PC-9 (cell line): ENCODE measurements at regions not wholly inside any gene's neighbourhood (a gene's known extent, or its start where the extent isn't known, plus 50 kb on each side); places are given as distances from the start of the nearest gene placed in this dataset.

ENCODE experiments used
- BruUV-seq: library from RNA; stranded (reverse); fragments of 400-500 nt; replicated peaks from 2 replicates; lab custom pipeline; 2021; lab: Mats Ljungman, UMichigan
- CTCF ChIA-PET: fragments of 300-600 bp; sonication (Branson Sonifier 250); formaldehyde crosslinking; loops from one replicate; lab custom pipeline; 2022; ENCODE audit warnings: antibody characterized with exemption; lab: Charles Lee
- POLR2A ChIA-PET: fragments of 300-600 bp; sonication (Branson Sonifier 250); formaldehyde crosslinking; loops from one replicate; lab custom pipeline; 2022; ENCODE audit warnings: antibody characterized with exemption; ENCODE audit not compliant: unreplicated experiment; lab: Charles Lee
- DNase-seq, 2 experiments: peaks; one replicate each; pipeline versions ENCODE4 v3.0.0 to v3.0.0-alpha.2; 2015 to 2022; ENCODE audit warnings: mixed read lengths in 1 of 2
- H2AFZ ChIP-seq: fragments of 200-600 bp; sonication (generic); 2 replicates; pipeline ENCODE4 v1.8.1; 2017; ENCODE audit warnings: antibody characterized with exemption
- H3F3A ChIP-seq: fragments of 200-600 bp; sonication (generic); 2 replicates; pipeline ENCODE4 v1.8.1; 2017; ENCODE audit warnings: antibody characterized with exemption, mild to moderate bottlenecking, low read depth; ENCODE audit not compliant: insufficient read depth
- H3K27ac ChIP-seq: fragments of 200-600 bp; sonication (generic); 2 replicates; pipeline ENCODE4 v1.6.1; 2016; ENCODE audit warnings: mixed run types
- H3K27me3 ChIP-seq: fragments of 200-600 bp; sonication (generic); 2 replicates; pipeline ENCODE4 v1.6.1; 2016; ENCODE audit warnings: low read depth, mixed run types; ENCODE audit not compliant: insufficient read depth
- H3K36me3 ChIP-seq: fragments of 200-600 bp; sonication (generic); 2 replicates; pipeline ENCODE4 v1.6.1; 2016; ENCODE audit warnings: low read depth, mixed run types
- H3K4me1 ChIP-seq: fragments of 200-600 bp; sonication (generic); replicated peaks from 2 replicates; pipeline ENCODE4 v1.6.1; 2016; ENCODE audit warnings: mixed run types; ENCODE audit not compliant: insufficient read depth
- H3K4me2 ChIP-seq: fragments of 200-600 bp; sonication (generic); 2 replicates; pipeline ENCODE4 v1.6.1; 2017; ENCODE audit warnings: mixed run types
- H3K4me3 ChIP-seq: fragments of 200-600 bp; sonication (generic); 2 replicates; pipeline ENCODE4 v1.6.1; 2016; ENCODE audit warnings: mixed run types
- H3K79me2 ChIP-seq: fragments of 200-600 bp; sonication (generic); 2 replicates; pipeline ENCODE4 v1.6.1; 2017; ENCODE audit warnings: low read depth, mixed run types
- H3K9me2 ChIP-seq: fragments of 200-600 bp; sonication (generic); 2 replicates; pipeline ENCODE4 v1.8.1; 2017; ENCODE audit warnings: mild to moderate bottlenecking; ENCODE audit not compliant: insufficient read depth
- H3K9me3 ChIP-seq: fragments of 200-600 bp; sonication (generic); 2 replicates; pipeline ENCODE4 v1.8.1; 2016; ENCODE audit warnings: low read depth; ENCODE audit not compliant: insufficient read depth
- H4K20me1 ChIP-seq: fragments of 200-600 bp; sonication (generic); 2 replicates; pipeline ENCODE4 v1.8.1; 2017; ENCODE audit not compliant: insufficient read depth
- EZH2 ChIP-seq: fragments of 200-600 bp; sonication (generic); IDR thresholded peaks from 2 replicates; pipeline ENCODE4 v1.8.0; 2017; ENCODE audit warnings: antibody characterized with exemption, low read depth
- intact Hi-C: fragments of 100-400 bp; cut with micrococcal nuclease; formaldehyde crosslinking; loops from one replicate; pipeline ENCODE4 v1.10.0; 2022; ENCODE audit not compliant: unreplicated experiment
- TF ChIP-seq, protein P1 (sequence below): fragments of 200-600 bp; sonication (generic); conservative IDR thresholded peaks from 2 replicates; pipeline ENCODE4 v1.6.1; 2017; ENCODE audit warnings: mixed run types, antibody characterized with exemption, mild to moderate bottlenecking, moderate library complexity

DNA sequence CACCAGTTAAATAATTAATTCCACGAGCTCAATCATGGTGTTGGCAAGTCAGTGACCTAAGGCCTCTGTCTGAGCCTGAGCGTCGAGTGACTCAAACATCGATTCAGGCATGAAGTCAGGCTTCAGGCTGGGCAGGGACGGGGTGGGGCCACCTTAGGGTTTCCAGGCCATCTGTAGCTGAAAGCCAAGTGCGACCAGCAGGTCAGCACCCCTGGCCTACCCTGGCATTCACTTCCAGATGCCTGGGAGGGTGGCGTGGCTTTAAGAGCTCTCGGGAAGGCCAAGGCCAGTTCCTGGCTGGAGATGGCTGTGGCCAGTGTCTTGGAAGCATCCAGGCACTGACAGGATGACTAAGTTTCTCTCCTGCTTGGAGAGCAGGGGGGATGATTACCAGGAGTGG lies 113.4 kb downstream of the DACT2 start:
- H3F3A ChIP-seq = no peaks in the 10 kb centered on the region
- H3K4me1 ChIP-seq = no peaks in the 10 kb centered on the region
- H3K4me3 ChIP-seq = no peak overlapping the region
- no peak overlapping the region for H3K27ac ChIP-seq
- intact Hi-C loops = no loop called here
- no peak overlapping the region for H2AFZ ChIP-seq
- H3K9me3 ChIP-seq = no peaks in the 10 kb centered on the region
- no peaks in the 10 kb centered on the region for H3K36me3 ChIP-seq
- no peaks in the 10 kb centered on the region for H3K9me2 ChIP-seq
- no peaks in the 10 kb centered on the region for H4K20me1 ChIP-seq
- TF ChIP-seq EZH2 = no peak
- no peak for DNase-seq
- H3K79me2 ChIP-seq = no peaks in the 10 kb centered on the region
- CTCF ChIA-PET = no interaction called here
- BruUV-seq = no TSS peak
- POLR2A ChIA-PET = no interaction called here
- H3K27me3 ChIP-seq = peaks cover 94% of the 10 kb centered on the region
- H3K4me2 ChIP-seq = no peak overlapping the region

DNA sequence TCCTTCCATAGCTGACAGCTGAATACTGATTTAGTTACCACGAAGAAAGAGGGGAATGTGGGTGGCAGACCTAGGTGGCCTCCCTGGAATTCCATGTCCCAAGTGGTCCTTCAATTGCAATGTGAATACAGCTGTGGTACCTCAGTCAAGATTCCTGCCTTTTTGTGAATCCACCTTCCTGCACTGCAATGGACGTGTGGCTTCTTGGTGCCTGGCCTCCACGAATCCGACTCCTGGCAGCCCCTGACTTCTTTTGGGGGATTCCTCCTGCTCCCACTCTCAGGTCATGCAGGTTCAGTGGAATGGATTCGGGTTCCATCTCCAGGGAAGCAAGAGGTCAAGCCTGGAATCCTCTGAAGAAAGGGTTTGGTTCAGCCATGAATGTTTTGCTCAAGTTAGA lies 117.8 kb downstream of the DACT2 start:
- Histone ChIP-seq H2AFZ (no peak overlapping the region), H3K27ac (no peak overlapping the region), H3K9me3 (no peaks in the 10 kb centered on the region), H3K9me2 (no peaks in the 10 kb centered on the region), H3K4me3 (no peak overlapping the region), H3K36me3 (no peaks in the 10 kb centered on the region), H3K79me2 (no peaks in the 10 kb centered on the region), H3K4me1 (no peaks in the 10 kb centered on the region), H3K27me3 (peaks cover 93% of the 10 kb centered on the region), H3F3A (no peaks in the 10 kb centered on the region), H4K20me1 (no peaks in the 10 kb centered on the region), H3K4me2 (no peak overlapping the region)
- DNase-seq = no peak
- ChIA-PET POLR2A (no interaction called here), CTCF (no interaction called here)
- no TSS peak for BruUV-seq
- intact Hi-C loops = no loop called here
- no peak for TF ChIP-seq EZH2

GRCh38 chr6:168201383-168201782 lies 118.2 kb downstream of the DACT2 start:
- Histone ChIP-seq H3K9me2 (no peaks in the 10 kb centered on the region), H2AFZ (no peak overlapping the region), H3K27ac (no peak overlapping the region), H3K4me2 (no peak overlapping the region), H3K79me2 (no peaks in the 10 kb centered on the region), H3K27me3 (peaks cover 93% of the 10 kb centered on the region), H3K36me3 (no peaks in the 10 kb centered on the region), H3K4me3 (no peak overlapping the region), H3K4me1 (no peaks in the 10 kb centered on the region), H4K20me1 (no peaks in the 10 kb centered on the region), H3K9me3 (no peaks in the 10 kb centered on the region), H3F3A (no peaks in the 10 kb centered on the region)
- TF ChIP-seq, protein P1, sequence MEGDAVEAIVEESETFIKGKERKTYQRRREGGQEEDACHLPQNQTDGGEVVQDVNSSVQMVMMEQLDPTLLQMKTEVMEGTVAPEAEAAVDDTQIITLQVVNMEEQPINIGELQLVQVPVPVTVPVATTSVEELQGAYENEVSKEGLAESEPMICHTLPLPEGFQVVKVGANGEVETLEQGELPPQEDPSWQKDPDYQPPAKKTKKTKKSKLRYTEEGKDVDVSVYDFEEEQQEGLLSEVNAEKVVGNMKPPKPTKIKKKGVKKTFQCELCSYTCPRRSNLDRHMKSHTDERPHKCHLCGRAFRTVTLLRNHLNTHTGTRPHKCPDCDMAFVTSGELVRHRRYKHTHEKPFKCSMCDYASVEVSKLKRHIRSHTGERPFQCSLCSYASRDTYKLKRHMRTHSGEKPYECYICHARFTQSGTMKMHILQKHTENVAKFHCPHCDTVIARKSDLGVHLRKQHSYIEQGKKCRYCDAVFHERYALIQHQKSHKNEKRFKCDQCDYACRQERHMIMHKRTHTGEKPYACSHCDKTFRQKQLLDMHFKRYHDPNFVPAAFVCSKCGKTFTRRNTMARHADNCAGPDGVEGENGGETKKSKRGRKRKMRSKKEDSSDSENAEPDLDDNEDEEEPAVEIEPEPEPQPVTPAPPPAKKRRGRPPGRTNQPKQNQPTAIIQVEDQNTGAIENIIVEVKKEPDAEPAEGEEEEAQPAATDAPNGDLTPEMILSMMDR = no peak; the same call in 1 of the 2 replicates
- TF ChIP-seq EZH2 = no peak
- CTCF ChIA-PET = no interaction called here
- no TSS peak for BruUV-seq
- no peak for DNase-seq
- intact Hi-C loops = no loop called here
- POLR2A ChIA-PET = no interaction called here

- Histone ChIP-seq H3K4me1 (no peaks in the 10 kb centered on the region), H3K79me2 (no peaks in the 10 kb centered on the region), H3K36me3 (no peaks in the 10 kb centered on the region), H3K4me3 (no peak overlapping the region), H3K9me3 (no peaks in the 10 kb centered on the region), H3K9me2 (no peaks in the 10 kb centered on the region), H3K27me3 (peaks cover 93% of the 10 kb centered on the region), H3F3A (no peaks in the 10 kb centered on the region), H3K4me2 (no peak overlapping the region), H3K27ac (no peak overlapping the region), H2AFZ (no peak overlapping the region), H4K20me1 (no peaks in the 10 kb centered on the region)
- ChIA-PET CTCF (no interaction called here), POLR2A (no interaction called here)
- DNase-seq = no peak
- BruUV-seq = no TSS peak
- intact Hi-C loops = no loop called here
- TF ChIP-seq, protein P1 = no peak
- TF ChIP-seq EZH2 = no peak
These were observed 118.9 kb downstream of the DACT2 start for GRCh38 chr6:168200571-168201134.
